ENCODE measurements at regions not wholly inside any gene's neighbourhood (a gene's known extent, or its start where the extent isn't known, plus 50 kb on each side); places are given as distances from the start of the nearest gene placed in this dataset.
"Not testable (repeated sequence)": the region's sequence is repeated elsewhere in the genome, so short reads cannot be mapped to it uniquely, and the experiment has no call there.

- H3K9me3 ChIP-seq (ENCODE audit: control insufficient read depth in 1 of 2, low read length in 2 of 2); POLR2A ChIA-PET (ENCODE audit: partially characterized antibody); H3K36me3 ChIP-seq (ENCODE audit: insufficient read depth, low read length); H3K27ac ChIP-seq (ENCODE audit: low read depth, low read length); CTCF ChIA-PET (ENCODE audit: partially characterized antibody); H3K4me3 ChIP-seq (ENCODE audit: low read length in 2 of 2); H3K27me3 ChIP-seq (ENCODE audit: insufficient read depth, low read length); H3K4me1 Mint-ChIP-seq; H3K27me3 Mint-ChIP-seq; H3K27ac Mint-ChIP-seq; H3K9me3 Mint-ChIP-seq; intact Hi-C loops (cut with micrococcal nuclease); H3K36me3 Mint-ChIP-seq; DNase-seq; H3K4me3 Mint-ChIP-seq; H3K4me1 ChIP-seq (ENCODE audit: insufficient read depth, low read length): not testable (repeated sequence)
These were observed 111.2 kb upstream of the VOPP1 start for GRCh38 chr7:55683501-55683900.

- H3K36me3 ChIP-seq (ENCODE audit: insufficient read depth, low read length); CTCF ChIA-PET (ENCODE audit: partially characterized antibody); intact Hi-C loops (cut with micrococcal nuclease); H3K27me3 ChIP-seq (ENCODE audit: insufficient read depth, low read length); H3K27ac ChIP-seq (ENCODE audit: low read depth, low read length); DNase-seq; POLR2A ChIA-PET (ENCODE audit: partially characterized antibody); H3K27me3 Mint-ChIP-seq; H3K27ac Mint-ChIP-seq; H3K9me3 Mint-ChIP-seq; H3K4me3 Mint-ChIP-seq; H3K9me3 ChIP-seq (ENCODE audit: control insufficient read depth in 1 of 2, low read length in 2 of 2); H3K4me3 ChIP-seq (ENCODE audit: low read length in 2 of 2); H3K4me1 Mint-ChIP-seq; H3K4me1 ChIP-seq (ENCODE audit: insufficient read depth, low read length); H3K36me3 Mint-ChIP-seq: not testable (repeated sequence)
These were observed 103.3 kb upstream of the VOPP1 start for GRCh38 chr7:55675589-55675988.

GRCh38 chr7:55673525-55673924, 101.2 kb upstream of the VOPP1 start:
- CTCF ChIA-PET (ENCODE audit: partially characterized antibody); intact Hi-C loops (cut with micrococcal nuclease); DNase-seq; H3K9me3 ChIP-seq (ENCODE audit: control insufficient read depth in 1 of 2, low read length in 2 of 2); H3K4me3 Mint-ChIP-seq; H3K27ac Mint-ChIP-seq; H3K4me1 ChIP-seq (ENCODE audit: insufficient read depth, low read length); POLR2A ChIA-PET (ENCODE audit: partially characterized antibody); H3K27ac ChIP-seq (ENCODE audit: low read depth, low read length); H3K9me3 Mint-ChIP-seq; H3K4me3 ChIP-seq (ENCODE audit: low read length in 2 of 2); H3K27me3 ChIP-seq (ENCODE audit: insufficient read depth, low read length); H3K36me3 Mint-ChIP-seq; H3K36me3 ChIP-seq (ENCODE audit: insufficient read depth, low read length); H3K27me3 Mint-ChIP-seq; H3K4me1 Mint-ChIP-seq: not testable (repeated sequence)

GRCh38 chr7:55672084-55672483, 99.8 kb upstream of the VOPP1 start:
- H3K4me1 ChIP-seq (ENCODE audit: insufficient read depth, low read length); H3K27me3 ChIP-seq (ENCODE audit: insufficient read depth, low read length); H3K4me1 Mint-ChIP-seq; H3K27me3 Mint-ChIP-seq; H3K4me3 ChIP-seq (ENCODE audit: low read length in 2 of 2); CTCF ChIA-PET (ENCODE audit: partially characterized antibody); H3K4me3 Mint-ChIP-seq; H3K27ac Mint-ChIP-seq; intact Hi-C loops (cut with micrococcal nuclease); H3K36me3 ChIP-seq (ENCODE audit: insufficient read depth, low read length); H3K27ac ChIP-seq (ENCODE audit: low read depth, low read length); H3K36me3 Mint-ChIP-seq; POLR2A ChIA-PET (ENCODE audit: partially characterized antibody); H3K9me3 ChIP-seq (ENCODE audit: control insufficient read depth in 1 of 2, low read length in 2 of 2); H3K9me3 Mint-ChIP-seq; DNase-seq: not testable (repeated sequence)

- intact Hi-C loops (cut with micrococcal nuclease), result no loop called here
- Mint-ChIP-seq H3K9me3 (no peaks in the 10 kb centered on the region), H3K36me3 (no peaks in the 10 kb centered on the region), H3K4me1 (peaks cover 0 to 2% (median 0%) of the 10 kb centered on the region in 4 donors), H3K27me3 (peaks cover 2 to 9% of the 10 kb centered on the region in 2 donors), H3K27ac (no peak overlapping the region), H3K4me3 (no peak overlapping the region)
- DNase-seq, result no peak
- no peak overlapping the region for H3K4me3 ChIP-seq (ENCODE audit: low read length in 2 of 2)
- no peaks in the 10 kb centered on the region for H3K4me1 ChIP-seq (ENCODE audit: insufficient read depth, low read length)
- H3K27me3 ChIP-seq (ENCODE audit: insufficient read depth, low read length), result no peaks in the 10 kb centered on the region
- ChIA-PET CTCF (ENCODE audit: partially characterized antibody) (no interaction called here), POLR2A (ENCODE audit: partially characterized antibody) (no interaction called here)
- H3K27ac ChIP-seq (ENCODE audit: low read depth, low read length), result no peak overlapping the region
- H3K36me3 ChIP-seq (ENCODE audit: insufficient read depth, low read length), result no peaks in the 10 kb centered on the region
- H3K9me3 ChIP-seq (ENCODE audit: control insufficient read depth in 1 of 2, low read length in 2 of 2), result no peaks in the 10 kb centered on the region
These were observed 85.4 kb upstream of the VOPP1 start for GRCh38 chr7:55657654-55658053.

- H3K9me3 Mint-ChIP-seq, result no peaks in the 10 kb centered on the region
- Histone ChIP-seq H3K27me3 (ENCODE audit: insufficient read depth, low read length) (no peaks in the 10 kb centered on the region), H3K4me1 (ENCODE audit: insufficient read depth, low read length) (no peaks in the 10 kb centered on the region), H3K36me3 (ENCODE audit: insufficient read depth, low read length) (no peaks in the 10 kb centered on the region), H3K9me3 (ENCODE audit: control insufficient read depth in 1 of 2, low read length in 2 of 2) (no peaks in the 10 kb centered on the region), H3K4me3 (ENCODE audit: low read length in 2 of 2) (no peak overlapping the region), H3K27ac (ENCODE audit: low read depth, low read length) (no peak overlapping the region)
- ChIA-PET CTCF (ENCODE audit: partially characterized antibody) (interaction anchor here (1.5 kb wide), 1 partner anchor 9 kb away, joined by 8 read pairs; no protein-coding TSS in a partner anchor), POLR2A (ENCODE audit: partially characterized antibody) (no interaction called here)
- intact Hi-C loops (cut with micrococcal nuclease), result no loop called here
- peaks cover 2 to 3% of the 10 kb centered on the region in 2 donors for H3K27me3 Mint-ChIP-seq
- no peaks in the 10 kb centered on the region for H3K36me3 Mint-ChIP-seq
- no peaks in the 10 kb centered on the region for H3K4me1 Mint-ChIP-seq
- no peak overlapping the region for H3K4me3 Mint-ChIP-seq
- H3K27ac Mint-ChIP-seq, result no peak overlapping the region
- no peak for DNase-seq
These were observed 78.8 kb upstream of the VOPP1 start for GRCh38 chr7:55651057-55651456.

- H3K4me1 ChIP-seq (ENCODE audit: insufficient read depth, low read length), result no peaks in the 10 kb centered on the region
- intact Hi-C loops (cut with micrococcal nuclease), result no loop called here
- H3K27me3 ChIP-seq (ENCODE audit: insufficient read depth, low read length), result no peaks in the 10 kb centered on the region
- H3K36me3 ChIP-seq (ENCODE audit: insufficient read depth, low read length), result no peaks in the 10 kb centered on the region
- H3K9me3 ChIP-seq (ENCODE audit: control insufficient read depth in 1 of 2, low read length in 2 of 2), result no peaks in the 10 kb centered on the region
- no peaks in the 10 kb centered on the region for H3K36me3 Mint-ChIP-seq
- H3K27ac Mint-ChIP-seq, result no peak overlapping the region
- H3K9me3 Mint-ChIP-seq, result no peaks in the 10 kb centered on the region
- no peaks in the 10 kb centered on the region for H3K4me1 Mint-ChIP-seq
- H3K27ac ChIP-seq (ENCODE audit: low read depth, low read length), result no peak overlapping the region
- peaks cover 2 to 3% of the 10 kb centered on the region in 2 donors for H3K27me3 Mint-ChIP-seq
- no peak overlapping the region for H3K4me3 ChIP-seq (ENCODE audit: low read length in 2 of 2)
- DNase-seq, result no peak
- no peak overlapping the region for H3K4me3 Mint-ChIP-seq
- CTCF ChIA-PET (ENCODE audit: partially characterized antibody), result no interaction called here
- POLR2A ChIA-PET (ENCODE audit: partially characterized antibody), result no interaction called here
These were observed 76.9 kb upstream of the VOPP1 start for GRCh38 chr7:55649238-55649637.

GRCh38 chr7:55644567-55644966, 72.3 kb upstream of the VOPP1 start:
- peaks cover 0 to 1% of the 10 kb centered on the region in 2 donors for H3K27me3 Mint-ChIP-seq
- DNase-seq, result no peak
- H3K4me1 Mint-ChIP-seq, result peaks cover 9 to 11% (median 10%) of the 10 kb centered on the region in 4 donors
- ChIA-PET CTCF (ENCODE audit: partially characterized antibody) (interaction anchor here (0.8 kb wide), 1 partner anchor 429 kb away, joined by 4 read pairs; no protein-coding TSS in a partner anchor), POLR2A (ENCODE audit: partially characterized antibody) (no interaction called here)
- H3K36me3 Mint-ChIP-seq, result no peaks in the 10 kb centered on the region
- Histone ChIP-seq H3K27me3 (ENCODE audit: insufficient read depth, low read length) (no peaks in the 10 kb centered on the region), H3K36me3 (ENCODE audit: insufficient read depth, low read length) (no peaks in the 10 kb centered on the region), H3K4me1 (ENCODE audit: insufficient read depth, low read length) (peaks cover 14% of the 10 kb centered on the region), H3K27ac (ENCODE audit: low read depth, low read length) (no peak overlapping the region), H3K9me3 (ENCODE audit: control insufficient read depth in 1 of 2, low read length in 2 of 2) (no peaks in the 10 kb centered on the region), H3K4me3 (ENCODE audit: low read length in 2 of 2) (no peak overlapping the region)
- H3K9me3 Mint-ChIP-seq, result peaks cover 0 to 5% (median 0%) of the 10 kb centered on the region in 8 donors
- no peak overlapping the region for H3K4me3 Mint-ChIP-seq
- H3K27ac Mint-ChIP-seq, result no peak overlapping the region
- intact Hi-C loops (cut with micrococcal nuclease), result no loop called here
